Stomach (tissue), 8 donors: ENCODE measurements at regions not wholly inside any gene's neighbourhood (a gene's known extent, or its start where the extent isn't known, plus 50 kb on each side); places are given as distances from the start of the nearest gene placed in this dataset.
"Not testable (repeated sequence)": the region's sequence is repeated elsewhere in the genome, so short reads cannot be mapped to it uniquely, and the experiment has no call there.

ENCODE experiments used
- DNase-seq, 2 donors: peaks; one replicate each; pipeline versions ENCODE4 v3.0.0 to v3.0.0-alpha.2; 2013 to 2019
- H3K27ac ChIP-seq, 5 donors: fragments of 200-600 bp in 4 of 5; sonication (generic) in 4 of 5; one replicate each; pipeline ENCODE4 v1.5.1; 2013 to 2019; ENCODE audit warnings: mild to moderate bottlenecking in 1 of 5, moderate library complexity in 1 of 5
- H3K27me3 ChIP-seq, 3 donors: fragments of 200-600 bp; sonication (generic); one replicate each; pipeline ENCODE4 v1.5.1; 2017 to 2019; ENCODE audit warnings: mixed run types in 1 of 3
- H3K36me3 ChIP-seq, 4 donors: fragments of 200-600 bp; sonication (generic); 1 replicate in 3 of 4; 2 replicates in 1 of 4; pipeline ENCODE4 v1.5.1; 2016 to 2019
- H3K4me1 ChIP-seq, 4 donors: fragments of 200-600 bp; sonication (generic); one replicate each; pipeline ENCODE4 v1.5.1; 2016 to 2019
- H3K4me3 ChIP-seq, 4 donors: fragments of 200-600 bp; sonication (generic) in 3 of 4; one replicate each; pipeline ENCODE4 v1.5.1; 2016 to 2019; ENCODE audit warnings: mild to moderate bottlenecking in 1 of 4
- H3K9me3 ChIP-seq, 4 donors: fragments of 200-600 bp; sonication (generic); one replicate each; pipeline ENCODE4 v1.5.1; 2016 to 2019
- WGBS, 5 donors: extraction: QIAGEN DNeasy Blood & Tissue Kit in 3 of 5; methylation state at CpG; one replicate each; pipeline versions ENCODE4 v1.1.5 to v1.1.7; 2013 to 2018; 5-methylcytosine and 5-hydroxymethylcytosine counted together
- intact Hi-C: fragments of 100-400 bp; cut with DNase I; formaldehyde crosslinking; loops from one replicate; pipeline ENCODE4 v1.15.1; 2023; ENCODE audit warnings: low total_unique reads
- donor health status: healthy with polysubstance abuse.
- donor health status: Bipolar disorder and iron deficiency.
- donor health status: healthy.

GRCh38 chr6:57989520-57990080, 672.2 kb downstream of the PRIM2 start:
- H3K27ac ChIP-seq, intact Hi-C loops, H3K36me3 ChIP-seq, H3K27me3 ChIP-seq, H3K4me1 ChIP-seq, DNase-seq, H3K9me3 ChIP-seq, H3K4me3 ChIP-seq: not testable (repeated sequence)
- WGBS, 5 donors: 45 to 69% (median 60%) methylated on average over 2 of the region's 2 CpGs

- intact Hi-C loops, H3K9me3 ChIP-seq, H3K4me1 ChIP-seq, H3K4me3 ChIP-seq, H3K36me3 ChIP-seq, H3K27ac ChIP-seq, H3K27me3 ChIP-seq, DNase-seq: not testable (repeated sequence)
- WGBS, 5 donors: 43 to 57% (median 53%) methylated on average over 6 of the region's 6 CpGs
These were observed 681.6 kb downstream of the PRIM2 start for GRCh38 chr6:57998858-57999619.

- H3K27me3 ChIP-seq, DNase-seq, intact Hi-C loops, H3K4me3 ChIP-seq, H3K36me3 ChIP-seq, H3K9me3 ChIP-seq, H3K4me1 ChIP-seq, H3K27ac ChIP-seq: not testable (repeated sequence)
- 64 to 70% (median 65%) methylated on average over 5 to 6 of the region's 6 CpGs for WGBS, 5 donors
These were observed 682.8 kb downstream of the PRIM2 start for GRCh38 chr6:58000233-58000632.

- H3K36me3 ChIP-seq, H3K4me3 ChIP-seq, intact Hi-C loops, H3K27ac ChIP-seq, H3K9me3 ChIP-seq, H3K4me1 ChIP-seq, H3K27me3 ChIP-seq, DNase-seq: not testable (repeated sequence)
These were observed 686.2 kb downstream of the PRIM2 start for GRCh38 chr6:58003417-58004167.

GRCh38 chr6:58007334-58008000, 690.0 kb downstream of the PRIM2 start:
- H3K4me3 ChIP-seq, DNase-seq, H3K27ac ChIP-seq, intact Hi-C loops, H3K27me3 ChIP-seq, H3K9me3 ChIP-seq, H3K36me3 ChIP-seq, H3K4me1 ChIP-seq: not testable (repeated sequence)
- WGBS, 5 donors: 61 to 70% (median 68%) methylated on average over 4 of the region's 4 CpGs

GRCh38 chr6:58008001-58008335, 690.5 kb downstream of the PRIM2 start:
- intact Hi-C loops, H3K27ac ChIP-seq, DNase-seq, H3K4me1 ChIP-seq, H3K36me3 ChIP-seq, H3K27me3 ChIP-seq, H3K4me3 ChIP-seq, H3K9me3 ChIP-seq: not testable (repeated sequence)

- intact Hi-C loops, H3K4me1 ChIP-seq, H3K27me3 ChIP-seq, H3K9me3 ChIP-seq, H3K36me3 ChIP-seq, H3K27ac ChIP-seq, H3K4me3 ChIP-seq, DNase-seq: not testable (repeated sequence)
- WGBS, 5 donors: 66 to 83% (median 77%) methylated on average over 5 to 7 of the region's 8 CpGs
These were observed 694.6 kb downstream of the PRIM2 start for GRCh38 chr6:58011954-58012600.

GRCh38 chr6:58016614-58017013, 699.2 kb downstream of the PRIM2 start:
- DNase-seq, H3K4me1 ChIP-seq, H3K27ac ChIP-seq, intact Hi-C loops, H3K4me3 ChIP-seq, H3K9me3 ChIP-seq, H3K27me3 ChIP-seq, H3K36me3 ChIP-seq: not testable (repeated sequence)
- WGBS, 5 donors: 37 to 60% (median 48%) methylated on average over 4 of the region's 4 CpGs

- H3K4me3 ChIP-seq, H3K27me3 ChIP-seq, DNase-seq, H3K4me1 ChIP-seq, H3K36me3 ChIP-seq, H3K27ac ChIP-seq, intact Hi-C loops, H3K9me3 ChIP-seq: not testable (repeated sequence)
- WGBS, 5 donors: 70 to 87% (median 78%) methylated on average over 5 of the region's 5 CpGs
These were observed 710.8 kb downstream of the PRIM2 start for GRCh38 chr6:58028188-58028587.

- H3K4me1 ChIP-seq, DNase-seq, H3K27ac ChIP-seq, H3K27me3 ChIP-seq, H3K4me3 ChIP-seq, intact Hi-C loops, H3K9me3 ChIP-seq, H3K36me3 ChIP-seq: not testable (repeated sequence)
- WGBS, 5 donors: 86 to 91% (median 88%) methylated on average over 11 of the region's 11 CpGs
These were observed 720.8 kb downstream of the PRIM2 start for GRCh38 chr6:58038213-58038612.

GRCh38 chr6:58046584-58046983, 729.2 kb downstream of the PRIM2 start:
- H3K9me3 ChIP-seq, H3K4me3 ChIP-seq, DNase-seq, intact Hi-C loops, H3K27ac ChIP-seq, H3K4me1 ChIP-seq, H3K36me3 ChIP-seq, H3K27me3 ChIP-seq: not testable (repeated sequence)
- 71% methylated on average over 1 of the region's 1 CpG; no CpG with 5 or more reads in 4 of the 5 donors for WGBS, 5 donors
